ENCODE measurements at regions not wholly inside any gene's neighbourhood (a gene's known extent, or its start where the extent isn't known, plus 50 kb on each side); places are given as distances from the start of the nearest gene placed in this dataset.
A peak's percentile ranks its signal among the peaks of the same experiment; 100 is the strongest.

GRCh38 chr6:129778793-129779192 is 68.8 kb upstream of the ARHGAP18 start:
- no peak for DNase-seq (ENCODE audit: low read depth, low spot score)

DNA sequence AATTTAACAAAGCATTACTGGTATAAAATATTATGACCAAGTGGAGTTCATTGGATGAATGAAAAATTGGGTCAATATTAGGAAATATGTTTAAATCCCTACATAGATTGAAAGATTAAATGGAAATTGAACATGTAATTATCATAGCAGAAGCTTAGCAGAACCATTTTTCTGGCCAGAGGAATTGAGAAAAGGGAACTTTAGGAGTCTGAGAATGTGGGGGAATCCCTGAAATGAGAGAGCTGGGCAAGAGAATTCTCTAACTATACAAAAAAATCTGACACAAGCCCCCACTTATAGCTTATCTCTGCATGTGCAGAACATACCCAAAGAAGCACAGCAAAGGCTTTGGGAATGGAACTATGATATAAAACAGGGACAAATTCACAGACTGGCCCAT is 67.4 kb upstream of the ARHGAP18 start:
- no peak for DNase-seq (ENCODE audit: low read depth, low spot score)

DNA sequence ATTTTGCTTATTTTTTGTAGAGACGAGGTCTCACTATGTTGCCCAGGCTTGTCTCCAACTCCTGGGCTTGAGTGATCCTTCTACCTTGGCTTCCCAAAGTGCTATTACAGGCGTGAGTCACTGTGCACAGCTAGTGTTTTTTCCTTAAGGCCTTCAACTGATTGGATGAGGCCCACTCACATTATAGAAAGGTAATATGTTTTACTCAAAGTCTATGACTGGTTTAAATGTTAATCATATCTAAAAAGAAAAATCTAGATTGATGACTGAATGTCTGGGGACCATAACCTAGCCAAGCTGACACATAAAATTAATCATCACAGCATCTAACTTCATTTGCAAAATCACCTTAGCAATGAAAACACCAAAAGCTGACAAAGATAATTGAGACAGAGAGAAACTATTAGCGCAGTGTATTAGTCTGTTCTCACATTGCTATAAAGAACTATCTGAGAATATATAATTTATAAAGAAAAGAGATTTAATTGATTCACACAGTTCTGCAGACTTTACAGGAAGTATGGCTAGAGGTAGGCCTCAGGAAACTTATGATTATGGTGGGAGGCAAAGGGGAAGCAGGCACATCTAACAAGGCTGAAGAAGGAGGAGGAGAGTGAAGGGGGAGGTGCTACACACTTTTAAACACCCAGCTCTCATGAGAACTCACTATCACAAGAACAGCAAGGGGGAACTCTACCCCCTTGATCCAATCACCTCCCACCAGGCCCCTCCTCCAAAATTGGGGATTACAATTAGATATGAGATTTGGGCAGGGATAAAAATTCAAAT is 66.8 kb upstream of the ARHGAP18 start:
- no peak for DNase-seq (ENCODE audit: low read depth, low spot score)

DNA sequence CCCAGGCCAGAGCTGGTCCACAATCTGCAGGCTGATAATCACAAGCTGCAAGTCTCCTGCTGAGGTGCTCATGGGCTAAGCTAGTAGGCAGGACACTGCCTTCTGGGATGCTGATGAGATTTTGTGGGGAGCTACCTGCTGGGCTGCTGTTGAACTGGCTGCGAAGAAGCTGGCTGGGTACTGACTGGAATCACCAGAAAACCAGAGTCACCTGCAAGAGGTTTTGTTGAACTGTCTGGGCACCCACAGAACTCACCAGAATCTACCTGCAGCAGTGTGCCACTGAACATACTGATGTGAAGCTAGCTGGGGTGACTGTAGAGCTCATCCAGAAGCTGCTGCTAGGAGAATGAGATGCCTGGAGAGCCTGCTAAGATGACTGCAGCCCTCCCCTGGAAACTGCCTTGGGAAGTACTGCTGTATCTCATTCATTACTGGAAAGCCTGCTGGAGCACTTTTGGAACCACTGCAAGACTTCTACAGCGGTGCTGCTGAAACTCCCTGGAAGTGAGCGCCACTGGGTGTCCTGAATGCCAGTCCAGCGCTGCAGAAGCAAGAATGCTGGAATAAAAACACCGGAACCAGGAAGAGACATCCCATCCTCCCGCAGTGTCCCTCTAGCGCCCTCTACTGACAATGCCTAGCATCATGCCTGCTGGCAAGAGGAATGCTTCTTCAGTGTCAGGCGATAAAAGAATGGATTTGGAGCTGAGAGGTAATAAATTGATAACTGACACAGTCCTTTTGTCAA is 64.9 kb upstream of the ARHGAP18 start:
- DNase-seq (ENCODE audit: low read depth, low spot score), result peak; percentile 80

- DNase-seq (ENCODE audit: low read depth, low spot score), result no peak
Observed at GRCh38 chr6:129773304-129773703, 63.3 kb upstream of the ARHGAP18 start.

DNA sequence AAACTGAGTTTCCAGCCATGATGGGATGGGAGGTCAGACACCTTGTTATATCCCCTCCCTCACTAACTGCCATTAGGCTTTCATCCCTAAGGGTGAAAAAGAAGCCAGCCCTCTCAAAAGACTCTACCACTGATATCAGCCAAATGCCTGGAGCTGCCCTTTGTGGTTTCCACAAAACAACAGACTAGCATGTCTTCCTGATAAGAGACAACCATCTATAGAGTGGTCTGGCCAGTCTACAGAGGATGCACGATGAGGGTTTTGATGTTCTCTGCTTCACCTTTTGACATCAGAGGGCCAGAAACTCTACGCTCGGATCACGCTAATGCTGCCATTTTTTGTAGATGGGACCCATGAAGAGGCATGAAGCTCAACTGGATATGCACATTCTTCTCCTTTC is 61.7 kb upstream of the ARHGAP18 start:
- DNase-seq (ENCODE audit: low read depth, low spot score), result peak; percentile 30

DNA sequence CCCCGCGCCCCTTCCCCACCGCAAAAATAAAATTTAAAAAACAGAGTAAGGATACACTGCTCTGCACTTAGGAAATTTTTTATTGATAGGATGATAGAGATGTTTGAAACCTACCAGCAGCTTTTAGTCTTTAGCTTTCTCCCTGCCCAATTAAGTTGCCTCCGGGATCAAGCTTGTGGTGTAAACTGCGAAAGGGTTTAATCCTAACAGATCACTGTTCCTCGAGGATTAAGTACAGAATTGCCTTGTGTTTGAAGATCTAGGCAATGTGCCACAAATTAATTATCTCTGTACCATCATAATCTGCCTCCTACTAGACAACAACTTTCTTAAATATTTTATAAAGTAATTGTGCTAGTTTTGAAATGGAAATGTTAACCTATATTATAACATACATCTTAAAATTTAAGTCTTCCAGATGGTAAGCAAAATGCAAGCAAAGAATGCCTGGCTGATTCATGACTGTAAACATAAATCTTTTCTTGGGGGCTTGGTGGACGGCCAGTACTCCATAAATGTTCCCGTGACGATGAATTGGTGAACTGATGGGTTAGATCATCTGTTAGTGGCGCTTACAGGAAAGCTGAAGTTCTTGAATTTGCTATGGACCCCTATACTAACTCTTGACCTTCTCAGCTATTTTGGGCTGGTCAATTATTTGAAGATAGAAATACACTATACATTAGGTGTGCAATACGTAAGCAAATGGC is 58.0 kb upstream of the ARHGAP18 start:
- no peak for DNase-seq (ENCODE audit: low read depth, low spot score)

- peak; percentile 76 for DNase-seq (ENCODE audit: low read depth, low spot score)
Observed at GRCh38 chr6:129766959-129767728, 57.2 kb upstream of the ARHGAP18 start.

DNA sequence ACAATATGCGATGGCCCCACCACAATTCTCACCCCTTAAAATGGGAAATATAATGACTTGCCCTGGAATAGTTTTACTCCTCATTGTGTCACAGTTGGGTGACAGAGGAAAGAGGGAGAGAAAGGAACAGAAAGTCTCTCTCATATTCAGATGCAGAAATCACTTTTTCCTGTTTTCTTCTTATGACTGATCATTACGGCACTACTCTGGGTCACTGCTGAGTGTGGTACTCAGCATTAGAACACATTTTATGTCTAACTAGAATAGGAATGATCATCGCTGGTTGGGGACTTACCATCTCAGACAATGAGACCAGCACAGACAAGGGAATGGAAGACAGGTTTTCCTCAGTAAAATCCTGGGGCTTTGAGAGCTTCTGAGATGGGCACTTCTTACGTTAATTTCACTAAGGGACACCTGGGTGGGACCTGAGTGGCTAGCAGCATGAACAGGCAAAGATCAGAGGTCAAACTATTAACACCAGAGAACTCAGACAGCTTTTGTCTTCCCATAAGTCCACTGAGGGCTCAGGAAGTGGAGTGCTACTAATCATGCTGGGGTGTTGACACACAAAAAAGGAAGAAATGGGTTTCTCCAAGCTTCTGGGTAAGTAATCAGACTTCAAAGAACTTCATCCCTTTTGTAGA is 54.9 kb upstream of the ARHGAP18 start:
- DNase-seq (ENCODE audit: low read depth, low spot score), result no peak

- DNase-seq (ENCODE audit: low read depth, low spot score), result no peak
Observed at GRCh38 chr6:129759796-129760605, 50.0 kb upstream of the ARHGAP18 start.

All from ELF-1 (cell line).